GM06990 (cell line): ENCODE measurements at regions not wholly inside any gene's neighbourhood (a gene's known extent, or its start where the extent isn't known, plus 50 kb on each side); places are given as distances from the start of the nearest gene placed in this dataset.
"Not testable (repeated sequence)": the region's sequence is repeated elsewhere in the genome, so short reads cannot be mapped to it uniquely, and the experiment has no call there.

ENCODE experiments used
- DNase-seq: peaks from one replicate; pipeline ENCODE4 v3.0.0-alpha.2; 2011; ENCODE audit not compliant: insufficient read length; ENCODE audit errors: extremely low read depth
- H3K27me3 ChIP-seq: replicated peaks from 2 replicates; pipeline ENCODE4 v1.6.0; 2011; ENCODE audit warnings: low read length; ENCODE audit not compliant: control insufficient read depth, insufficient read depth
- H3K36me3 ChIP-seq: 2 replicates; pipeline ENCODE4 v1.5.1; 2011; ENCODE audit warnings: low read length; ENCODE audit not compliant: control insufficient read depth, insufficient read depth
- H3K4me3 ChIP-seq: replicated peaks from 2 replicates; pipeline ENCODE4 v1.5.1; 2011; ENCODE audit warnings: low read depth, mild to moderate bottlenecking, control low read depth, low read length
- TF ChIP-seq, protein P1 (sequence below): IDR thresholded peaks from 2 replicates; pipeline ENCODE4 v1.5.1; 2011; ENCODE audit warnings: low read length, control low read depth, mild to moderate bottlenecking, inconsistent platforms; ENCODE audit not compliant: insufficient read depth, poor library complexity, severe bottlenecking

DNA sequence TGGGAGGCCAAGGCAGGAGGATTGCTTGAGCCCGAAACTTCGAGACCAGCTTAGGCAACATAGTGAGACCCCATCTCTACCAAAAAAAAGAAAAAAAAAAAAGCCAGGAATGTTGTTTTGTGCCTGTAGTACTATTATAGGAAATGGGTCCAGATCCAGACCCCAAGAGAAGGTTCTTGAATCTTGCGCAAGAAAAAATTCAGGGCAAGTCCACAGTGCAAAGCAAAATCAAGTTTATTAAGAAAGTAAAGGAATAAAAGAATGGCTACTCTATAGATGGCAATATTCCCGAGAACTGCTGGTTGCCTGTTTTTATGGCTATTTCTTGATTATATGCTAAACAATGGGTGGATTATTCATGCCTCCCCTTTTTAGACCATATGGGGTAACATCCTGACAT is 51.2 kb upstream of the RDX start:
- H3K27me3 ChIP-seq, result no peaks in the 10 kb centered on the region
- no peak for DNase-seq
- H3K4me3 ChIP-seq, result no peak overlapping the region
- TF ChIP-seq, protein P1, sequence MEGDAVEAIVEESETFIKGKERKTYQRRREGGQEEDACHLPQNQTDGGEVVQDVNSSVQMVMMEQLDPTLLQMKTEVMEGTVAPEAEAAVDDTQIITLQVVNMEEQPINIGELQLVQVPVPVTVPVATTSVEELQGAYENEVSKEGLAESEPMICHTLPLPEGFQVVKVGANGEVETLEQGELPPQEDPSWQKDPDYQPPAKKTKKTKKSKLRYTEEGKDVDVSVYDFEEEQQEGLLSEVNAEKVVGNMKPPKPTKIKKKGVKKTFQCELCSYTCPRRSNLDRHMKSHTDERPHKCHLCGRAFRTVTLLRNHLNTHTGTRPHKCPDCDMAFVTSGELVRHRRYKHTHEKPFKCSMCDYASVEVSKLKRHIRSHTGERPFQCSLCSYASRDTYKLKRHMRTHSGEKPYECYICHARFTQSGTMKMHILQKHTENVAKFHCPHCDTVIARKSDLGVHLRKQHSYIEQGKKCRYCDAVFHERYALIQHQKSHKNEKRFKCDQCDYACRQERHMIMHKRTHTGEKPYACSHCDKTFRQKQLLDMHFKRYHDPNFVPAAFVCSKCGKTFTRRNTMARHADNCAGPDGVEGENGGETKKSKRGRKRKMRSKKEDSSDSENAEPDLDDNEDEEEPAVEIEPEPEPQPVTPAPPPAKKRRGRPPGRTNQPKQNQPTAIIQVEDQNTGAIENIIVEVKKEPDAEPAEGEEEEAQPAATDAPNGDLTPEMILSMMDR, result no peak
- H3K36me3 ChIP-seq, result no peaks in the 10 kb centered on the region

DNA sequence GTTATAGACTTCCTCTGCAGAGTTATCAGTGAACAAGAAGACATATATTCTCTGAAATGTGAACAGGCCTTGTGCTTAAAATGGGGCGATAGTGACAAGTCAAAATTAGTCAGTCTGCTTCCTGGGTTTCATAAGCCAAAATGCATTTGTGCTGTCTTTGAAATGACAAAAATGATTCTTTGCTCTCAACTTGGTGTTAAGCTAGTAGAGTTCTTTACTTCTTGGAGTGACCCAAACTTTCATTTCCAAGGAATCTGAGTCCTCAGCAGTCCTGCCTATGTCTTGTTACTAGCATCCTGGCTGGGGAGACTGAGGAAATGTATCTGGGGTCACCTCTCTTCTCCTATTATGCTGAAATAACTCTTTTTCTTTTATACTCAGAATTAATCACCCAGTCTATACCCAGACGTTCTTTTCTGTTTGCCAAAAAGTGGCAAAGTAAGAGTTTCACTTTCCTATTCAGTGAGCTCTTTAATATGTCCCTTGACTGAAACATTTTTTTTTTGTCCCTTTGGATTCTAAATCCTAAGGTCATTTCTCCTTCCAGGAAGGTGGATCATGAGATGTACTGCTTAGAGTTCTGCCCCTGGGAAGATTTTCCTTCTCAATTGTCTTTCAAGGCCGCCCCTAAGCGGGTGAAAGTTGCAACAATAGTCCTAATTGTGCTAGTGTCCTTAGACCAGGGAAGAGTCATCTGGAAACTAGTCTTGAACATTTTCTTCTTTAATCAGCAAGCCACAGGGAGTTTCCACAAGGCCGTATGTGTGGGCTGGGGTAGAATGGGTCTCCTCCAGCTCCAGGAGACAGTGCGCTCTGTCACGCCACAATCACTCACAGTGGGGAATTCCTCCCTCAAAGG is 53.0 kb upstream of the RDX start:
- no peak overlapping the region for H3K4me3 ChIP-seq
- DNase-seq, result peak; percentile 68
- TF ChIP-seq, protein P1, result no peak

DNA sequence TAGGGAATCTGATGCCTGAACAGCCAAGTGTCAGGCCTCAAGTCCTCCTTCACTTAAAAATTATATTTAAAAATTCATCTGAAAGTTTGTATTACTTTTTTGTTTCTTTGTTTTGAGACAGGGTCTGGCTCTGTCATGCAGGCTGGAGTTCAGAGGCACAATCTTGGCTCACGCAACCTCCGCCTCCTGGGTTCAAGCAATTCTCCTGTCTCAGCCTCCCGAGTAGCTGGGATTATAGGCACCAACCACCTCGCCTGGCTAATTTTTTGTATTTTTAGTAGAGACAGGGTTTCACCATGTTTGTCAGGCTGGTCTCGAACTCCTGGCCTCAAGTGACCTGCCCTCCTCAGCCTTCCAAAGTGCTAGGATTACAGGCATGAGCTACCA is 53.6 kb upstream of the RDX start:
- H3K4me3 ChIP-seq, H3K27me3 ChIP-seq, H3K36me3 ChIP-seq, DNase-seq: not testable (repeated sequence)

More for the DNA sequence above, 53.0 kb upstream of the RDX start:
- Histone ChIP-seq H3K27me3 (no peaks in the 10 kb centered on the region), H3K36me3 (no peaks in the 10 kb centered on the region)

DNA sequence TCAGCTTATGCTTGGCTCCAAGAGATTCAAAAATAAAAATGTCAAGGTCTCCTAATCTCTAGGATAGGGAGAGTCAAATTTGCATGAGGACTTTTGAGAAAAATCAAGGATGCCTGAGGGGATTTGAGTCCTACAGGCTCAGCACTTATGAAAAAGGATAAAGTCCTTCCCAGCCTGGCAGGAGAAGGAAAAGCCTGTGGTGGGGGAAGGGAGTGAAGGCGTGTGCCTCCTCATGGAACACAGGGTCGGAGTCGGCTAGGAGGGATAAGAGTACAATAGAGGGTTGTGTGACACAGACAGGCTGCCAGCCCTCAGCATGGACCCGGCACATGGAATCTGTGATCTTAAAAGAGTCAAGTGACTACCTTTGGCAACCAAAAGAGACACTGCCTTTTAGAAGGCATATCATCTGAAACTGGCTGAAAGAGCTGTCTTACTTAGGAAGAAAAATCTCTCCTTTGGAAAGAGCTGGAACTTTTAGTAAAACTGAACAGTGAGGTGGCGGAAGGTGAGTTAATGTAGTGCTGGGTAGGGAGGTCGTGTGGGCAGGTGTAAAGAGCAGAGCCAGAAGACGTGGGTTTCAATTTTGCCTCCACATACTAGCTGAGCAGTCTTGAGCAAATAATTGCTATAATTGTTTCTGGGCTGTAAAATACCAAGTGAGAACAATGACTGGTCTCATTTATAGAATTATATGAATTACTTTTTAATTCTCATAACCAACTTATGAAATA is 58.8 kb upstream of the RDX start:
- Histone ChIP-seq H3K27me3 (no peaks in the 10 kb centered on the region), H3K36me3 (no peaks in the 10 kb centered on the region), H3K4me3 (no peak overlapping the region)
- no peak for DNase-seq
- TF ChIP-seq, protein P1, result no peak

DNA sequence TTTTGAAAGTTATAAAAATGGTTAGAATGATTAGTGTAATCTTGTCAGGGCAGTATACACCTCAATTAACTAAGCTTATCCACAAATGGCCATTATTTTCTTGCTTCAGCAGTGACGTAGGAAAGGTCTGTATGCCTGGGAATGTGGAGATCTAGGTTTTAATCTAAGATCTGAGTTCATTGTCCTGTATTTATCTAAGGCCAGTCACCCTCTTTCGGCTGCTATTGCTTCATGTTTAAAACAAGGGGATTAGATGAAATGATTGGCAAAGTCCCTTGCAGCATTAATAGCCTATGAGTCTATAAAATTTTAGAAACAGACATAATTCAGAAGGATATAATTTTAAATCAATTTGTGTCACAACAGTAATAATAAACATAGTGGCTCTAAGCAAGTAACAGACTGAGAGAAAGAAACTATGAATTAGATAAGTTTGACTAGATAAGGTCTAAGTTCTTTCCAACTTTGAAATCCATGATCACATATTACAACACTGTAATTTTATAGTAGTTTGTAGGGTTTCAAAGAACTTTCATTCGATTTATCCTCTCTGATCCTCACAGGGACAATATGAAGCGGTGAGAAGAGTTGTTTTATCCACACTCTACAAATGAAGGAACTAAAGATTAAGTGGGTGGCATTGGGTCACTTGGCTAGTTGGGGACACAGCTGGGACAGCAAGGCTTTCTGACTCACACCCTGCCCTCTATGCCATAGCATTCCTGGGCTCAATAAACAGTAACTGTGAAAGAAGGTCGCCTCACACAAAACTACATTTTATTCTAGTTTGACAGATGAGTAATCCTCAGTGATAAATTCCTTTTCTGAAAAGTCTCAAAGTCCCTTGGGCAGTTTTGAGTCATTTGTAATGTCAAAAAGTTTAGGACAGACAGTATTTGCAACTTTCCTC is 60.6 kb upstream of the RDX start:
- TF ChIP-seq, protein P1, result no peak
- DNase-seq, result no peak
- Histone ChIP-seq H3K4me3 (no peak overlapping the region), H3K27me3 (no peaks in the 10 kb centered on the region), H3K36me3 (no peaks in the 10 kb centered on the region)
